ENCODE measurements at regions not wholly inside any gene's neighbourhood (a gene's known extent, or its start where the extent isn't known, plus 50 kb on each side); places are given as distances from the start of the nearest gene placed in this dataset.

- DNase-seq = no peak
- Histone ChIP-seq H3K27me3 (ENCODE audit: insufficient read depth, low read length, poor library complexity) (no peaks in the 10 kb centered on the region), H3K79me2 (ENCODE audit: control insufficient read depth, insufficient read depth, low read length) (no peaks in the 10 kb centered on the region), H3K36me3 (ENCODE audit: control insufficient read depth, insufficient read depth, low read length) (no peaks in the 10 kb centered on the region), H3K9ac (ENCODE audit: low read length) (no peak overlapping the region), H3K23ac (ENCODE audit: low read length) (no peak overlapping the region), H3K4me2 (ENCODE audit: low read length) (no peak overlapping the region), H3K79me1 (ENCODE audit: low read length) (no peaks in the 10 kb centered on the region), H2BK5ac (ENCODE audit: low read length) (no peak overlapping the region), H3K18ac (ENCODE audit: low read length) (no peak overlapping the region), H3K4me1 (ENCODE audit: control insufficient read depth, low read depth, low read length) (no peaks in the 10 kb centered on the region), H2BK15ac (replicated peaks; ENCODE audit: low read depth) (no peak overlapping the region), H3K4me3 (ENCODE audit: low read length) (no peak overlapping the region), H3K56ac (ENCODE audit: low read length) (no peak overlapping the region), H3K27ac (ENCODE audit: low read depth, low read length) (no peak overlapping the region), H3K4ac (ENCODE audit: low read depth, low read length) (no peak overlapping the region), H2BK120ac (ENCODE audit: low read depth, low read length) (no peak overlapping the region), H2AK5ac (ENCODE audit: low read length) (no peak overlapping the region), H4K8ac (ENCODE audit: low read depth, low read length) (no peak overlapping the region), H4K5ac (ENCODE audit: low read length) (no peak overlapping the region)
- no CpG with 5 or more reads among the region's 3 CpGs for WGBS (ENCODE audit: extremely low coverage, insufficient coverage, low lambda C conversion rate)
Measured at GRCh38 chr4:175350246-175350645, 432.1 kb downstream of the ADAM29 start.

GRCh38 chr4:175351473-175351872 is 433.3 kb downstream of the ADAM29 start:
- H2BK15ac ChIP-seq (replicated peaks; ENCODE audit: low read depth) = no peak overlapping the region
- no CpG with 5 or more reads among the region's 2 CpGs for WGBS (ENCODE audit: extremely low coverage, insufficient coverage, low lambda C conversion rate)
- no peak overlapping the region for H3K18ac ChIP-seq (ENCODE audit: low read length)
- no peak overlapping the region for H3K4me3 ChIP-seq (ENCODE audit: low read length)
- H3K79me1 ChIP-seq (ENCODE audit: low read length) = no peaks in the 10 kb centered on the region
- no peak overlapping the region for H4K5ac ChIP-seq (ENCODE audit: low read length)
- H3K79me2 ChIP-seq (ENCODE audit: control insufficient read depth, insufficient read depth, low read length) = no peaks in the 10 kb centered on the region
- no peak overlapping the region for H3K23ac ChIP-seq (ENCODE audit: low read length)
- H3K36me3 ChIP-seq (ENCODE audit: control insufficient read depth, insufficient read depth, low read length) = no peaks in the 10 kb centered on the region
- no peak for DNase-seq
- H3K56ac ChIP-seq (ENCODE audit: low read length) = no peak overlapping the region
- H2BK5ac ChIP-seq (ENCODE audit: low read length) = no peak overlapping the region
- no peak overlapping the region for H3K4me2 ChIP-seq (ENCODE audit: low read length)
- H2BK120ac ChIP-seq (ENCODE audit: low read depth, low read length) = no peak overlapping the region
- no peaks in the 10 kb centered on the region for H3K27me3 ChIP-seq (ENCODE audit: insufficient read depth, low read length, poor library complexity)
- no peak overlapping the region for H3K27ac ChIP-seq (ENCODE audit: low read depth, low read length)
- H3K9ac ChIP-seq (ENCODE audit: low read length) = no peak overlapping the region
- no peaks in the 10 kb centered on the region for H3K4me1 ChIP-seq (ENCODE audit: control insufficient read depth, low read depth, low read length)
- no peak overlapping the region for H4K8ac ChIP-seq (ENCODE audit: low read depth, low read length)
- H3K4ac ChIP-seq (ENCODE audit: low read depth, low read length) = no peak overlapping the region
- no peak overlapping the region for H2AK5ac ChIP-seq (ENCODE audit: low read length)

- Histone ChIP-seq H2BK120ac (ENCODE audit: low read depth, low read length) (no peak overlapping the region), H3K4me3 (ENCODE audit: low read length) (no peak overlapping the region), H3K4me1 (ENCODE audit: control insufficient read depth, low read depth, low read length) (no peaks in the 10 kb centered on the region), H4K8ac (ENCODE audit: low read depth, low read length) (no peak overlapping the region), H2AK5ac (ENCODE audit: low read length) (no peak overlapping the region), H3K36me3 (ENCODE audit: control insufficient read depth, insufficient read depth, low read length) (no peaks in the 10 kb centered on the region), H3K79me1 (ENCODE audit: low read length) (no peaks in the 10 kb centered on the region), H2BK15ac (replicated peaks; ENCODE audit: low read depth) (no peak overlapping the region), H3K27me3 (ENCODE audit: insufficient read depth, low read length, poor library complexity) (no peaks in the 10 kb centered on the region), H3K4ac (ENCODE audit: low read depth, low read length) (no peak overlapping the region), H3K56ac (ENCODE audit: low read length) (no peak overlapping the region), H3K23ac (ENCODE audit: low read length) (no peak overlapping the region), H3K27ac (ENCODE audit: low read depth, low read length) (no peak overlapping the region), H2BK5ac (ENCODE audit: low read length) (no peak overlapping the region), H4K5ac (ENCODE audit: low read length) (no peak overlapping the region), H3K79me2 (ENCODE audit: control insufficient read depth, insufficient read depth, low read length) (no peaks in the 10 kb centered on the region), H3K9ac (ENCODE audit: low read length) (no peak overlapping the region), H3K4me2 (ENCODE audit: low read length) (no peak overlapping the region), H3K18ac (ENCODE audit: low read length) (no peak overlapping the region)
- DNase-seq = no peak
- no CpG with 5 or more reads among the region's 6 CpGs for whole genome bisulfite sequencing (ENCODE audit: extremely low coverage, insufficient coverage, low lambda C conversion rate)
Measured at GRCh38 chr4:175369087-175369486, 443.0 kb downstream of the GPM6A start.

GRCh38 chr4:175371091-175371490 is 441.0 kb downstream of the GPM6A start:
- no peak overlapping the region for H2BK120ac ChIP-seq (ENCODE audit: low read depth, low read length)
- no peak overlapping the region for H4K5ac ChIP-seq (ENCODE audit: low read length)
- no peaks in the 10 kb centered on the region for H3K36me3 ChIP-seq (ENCODE audit: control insufficient read depth, insufficient read depth, low read length)
- H3K18ac ChIP-seq (ENCODE audit: low read length) = no peak overlapping the region
- H3K9ac ChIP-seq (ENCODE audit: low read length) = no peak overlapping the region
- H3K79me1 ChIP-seq (ENCODE audit: low read length) = no peaks in the 10 kb centered on the region
- no peak overlapping the region for H3K27ac ChIP-seq (ENCODE audit: low read depth, low read length)
- H3K4ac ChIP-seq (ENCODE audit: low read depth, low read length) = no peak overlapping the region
- no peaks in the 10 kb centered on the region for H3K4me1 ChIP-seq (ENCODE audit: control insufficient read depth, low read depth, low read length)
- no peak overlapping the region for H2BK15ac ChIP-seq (replicated peaks; ENCODE audit: low read depth)
- H3K27me3 ChIP-seq (ENCODE audit: insufficient read depth, low read length, poor library complexity) = no peaks in the 10 kb centered on the region
- no peak overlapping the region for H3K56ac ChIP-seq (ENCODE audit: low read length)
- no peak overlapping the region for H4K8ac ChIP-seq (ENCODE audit: low read depth, low read length)
- no peak overlapping the region for H2AK5ac ChIP-seq (ENCODE audit: low read length)
- no peak overlapping the region for H3K23ac ChIP-seq (ENCODE audit: low read length)
- DNase-seq = peak; percentile 67
- no peaks in the 10 kb centered on the region for H3K79me2 ChIP-seq (ENCODE audit: control insufficient read depth, insufficient read depth, low read length)
- no peak overlapping the region for H3K4me2 ChIP-seq (ENCODE audit: low read length)
- no peak overlapping the region for H2BK5ac ChIP-seq (ENCODE audit: low read length)
- no CpG with 5 or more reads among the region's 1 CpG for WGBS (ENCODE audit: extremely low coverage, insufficient coverage, low lambda C conversion rate)
- H3K4me3 ChIP-seq (ENCODE audit: low read length) = no peak overlapping the region

GRCh38 chr4:175373031-175373430 is 439.0 kb downstream of the GPM6A start:
- H3K27me3 ChIP-seq (ENCODE audit: insufficient read depth, low read length, poor library complexity) = no peaks in the 10 kb centered on the region
- no peak overlapping the region for H4K5ac ChIP-seq (ENCODE audit: low read length)
- no peaks in the 10 kb centered on the region for H3K4me1 ChIP-seq (ENCODE audit: control insufficient read depth, low read depth, low read length)
- H4K8ac ChIP-seq (ENCODE audit: low read depth, low read length) = no peak overlapping the region
- no peak overlapping the region for H3K4me3 ChIP-seq (ENCODE audit: low read length)
- no peaks in the 10 kb centered on the region for H3K36me3 ChIP-seq (ENCODE audit: control insufficient read depth, insufficient read depth, low read length)
- H3K27ac ChIP-seq (ENCODE audit: low read depth, low read length) = no peak overlapping the region
- H3K18ac ChIP-seq (ENCODE audit: low read length) = no peak overlapping the region
- H2BK120ac ChIP-seq (ENCODE audit: low read depth, low read length) = no peak overlapping the region
- no peak overlapping the region for H3K4ac ChIP-seq (ENCODE audit: low read depth, low read length)
- H3K9ac ChIP-seq (ENCODE audit: low read length) = no peak overlapping the region
- no peak for DNase-seq
- no peak overlapping the region for H2BK5ac ChIP-seq (ENCODE audit: low read length)
- H3K79me1 ChIP-seq (ENCODE audit: low read length) = no peaks in the 10 kb centered on the region
- H3K56ac ChIP-seq (ENCODE audit: low read length) = no peak overlapping the region
- no peak overlapping the region for H3K4me2 ChIP-seq (ENCODE audit: low read length)
- no peak overlapping the region for H2BK15ac ChIP-seq (replicated peaks; ENCODE audit: low read depth)
- no peaks in the 10 kb centered on the region for H3K79me2 ChIP-seq (ENCODE audit: control insufficient read depth, insufficient read depth, low read length)
- H2AK5ac ChIP-seq (ENCODE audit: low read length) = no peak overlapping the region
- no peak overlapping the region for H3K23ac ChIP-seq (ENCODE audit: low read length)

- Histone ChIP-seq H2AK5ac (ENCODE audit: low read length) (no peak overlapping the region), H3K4me3 (ENCODE audit: low read length) (no peak overlapping the region), H3K36me3 (ENCODE audit: control insufficient read depth, insufficient read depth, low read length) (no peaks in the 10 kb centered on the region), H4K5ac (ENCODE audit: low read length) (no peak overlapping the region), H3K79me1 (ENCODE audit: low read length) (no peaks in the 10 kb centered on the region), H3K9ac (ENCODE audit: low read length) (no peak overlapping the region), H3K27me3 (ENCODE audit: insufficient read depth, low read length, poor library complexity) (no peaks in the 10 kb centered on the region), H3K79me2 (ENCODE audit: control insufficient read depth, insufficient read depth, low read length) (no peaks in the 10 kb centered on the region), H3K4ac (ENCODE audit: low read depth, low read length) (no peak overlapping the region), H3K27ac (ENCODE audit: low read depth, low read length) (no peak overlapping the region), H3K18ac (ENCODE audit: low read length) (no peak overlapping the region), H2BK5ac (ENCODE audit: low read length) (no peak overlapping the region), H3K4me2 (ENCODE audit: low read length) (no peak overlapping the region), H3K23ac (ENCODE audit: low read length) (no peak overlapping the region), H4K8ac (ENCODE audit: low read depth, low read length) (no peak overlapping the region), H2BK15ac (replicated peaks; ENCODE audit: low read depth) (no peak overlapping the region), H3K4me1 (ENCODE audit: control insufficient read depth, low read depth, low read length) (peaks cover 2% of the 10 kb centered on the region), H3K56ac (ENCODE audit: low read length) (no peak overlapping the region), H2BK120ac (ENCODE audit: low read depth, low read length) (no peak overlapping the region)
- DNase-seq = no peak
- WGBS (ENCODE audit: extremely low coverage, insufficient coverage, low lambda C conversion rate) = no CpG with 5 or more reads among the region's 3 CpGs
Measured at GRCh38 chr4:175374459-175374858, 437.6 kb downstream of the GPM6A start.

Measured in mesendoderm (in vitro differentiated cells).